ENCODE measurements at regions not wholly inside any gene's neighbourhood (a gene's known extent, or its start where the extent isn't known, plus 50 kb on each side); places are given as distances from the start of the nearest gene placed in this dataset.

DNA sequence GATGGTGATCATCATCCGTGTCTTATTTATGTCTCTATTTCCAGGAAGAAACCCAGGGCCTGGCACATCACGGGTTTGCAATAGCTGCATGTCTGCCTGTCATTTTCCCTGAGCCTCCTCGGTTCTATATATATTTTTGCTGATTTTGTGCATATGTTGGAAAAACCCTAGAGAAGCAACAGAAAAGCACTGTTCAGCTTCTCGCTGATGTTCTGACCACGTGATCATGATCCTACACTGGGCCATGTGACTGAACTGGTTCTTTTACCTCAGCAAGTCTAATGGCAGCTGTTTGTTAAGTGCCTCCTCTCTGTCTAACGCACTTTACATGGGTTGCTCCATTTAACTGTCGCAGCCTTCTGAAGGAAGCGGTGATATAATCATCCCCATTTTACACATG, 71.3 kb downstream of the CMPK2 start (continued):
- TF ChIP-seq, protein P1, sequence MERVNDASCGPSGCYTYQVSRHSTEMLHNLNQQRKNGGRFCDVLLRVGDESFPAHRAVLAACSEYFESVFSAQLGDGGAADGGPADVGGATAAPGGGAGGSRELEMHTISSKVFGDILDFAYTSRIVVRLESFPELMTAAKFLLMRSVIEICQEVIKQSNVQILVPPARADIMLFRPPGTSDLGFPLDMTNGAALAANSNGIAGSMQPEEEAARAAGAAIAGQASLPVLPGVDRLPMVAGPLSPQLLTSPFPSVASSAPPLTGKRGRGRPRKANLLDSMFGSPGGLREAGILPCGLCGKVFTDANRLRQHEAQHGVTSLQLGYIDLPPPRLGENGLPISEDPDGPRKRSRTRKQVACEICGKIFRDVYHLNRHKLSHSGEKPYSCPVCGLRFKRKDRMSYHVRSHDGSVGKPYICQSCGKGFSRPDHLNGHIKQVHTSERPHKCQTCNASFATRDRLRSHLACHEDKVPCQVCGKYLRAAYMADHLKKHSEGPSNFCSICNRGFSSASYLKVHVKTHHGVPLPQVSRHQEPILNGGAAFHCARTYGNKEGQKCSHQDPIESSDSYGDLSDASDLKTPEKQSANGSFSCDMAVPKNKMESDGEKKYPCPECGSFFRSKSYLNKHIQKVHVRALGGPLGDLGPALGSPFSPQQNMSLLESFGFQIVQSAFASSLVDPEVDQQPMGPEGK (CRISPR knock-in tag; IDR thresholded peaks at IDR 0.05; ENCODE audit: borderline replicate concordance), result no peak

Measured in SK-N-SH treated with all-trans-retinoic acid at 6 μM for 48 hours (cell line).